Fibroblast of skin of scalp (primary cell): ENCODE measurements at regions not wholly inside any gene's neighbourhood (a gene's known extent, or its start where the extent isn't known, plus 50 kb on each side); places are given as distances from the start of the nearest gene placed in this dataset.
"Not testable (repeated sequence)": the region's sequence is repeated elsewhere in the genome, so short reads cannot be mapped to it uniquely, and the experiment has no call there.

Experiments used
- DNase-seq: peaks from one replicate; pipeline ENCODE4 v3.0.0-alpha.2; 2013

DNA sequence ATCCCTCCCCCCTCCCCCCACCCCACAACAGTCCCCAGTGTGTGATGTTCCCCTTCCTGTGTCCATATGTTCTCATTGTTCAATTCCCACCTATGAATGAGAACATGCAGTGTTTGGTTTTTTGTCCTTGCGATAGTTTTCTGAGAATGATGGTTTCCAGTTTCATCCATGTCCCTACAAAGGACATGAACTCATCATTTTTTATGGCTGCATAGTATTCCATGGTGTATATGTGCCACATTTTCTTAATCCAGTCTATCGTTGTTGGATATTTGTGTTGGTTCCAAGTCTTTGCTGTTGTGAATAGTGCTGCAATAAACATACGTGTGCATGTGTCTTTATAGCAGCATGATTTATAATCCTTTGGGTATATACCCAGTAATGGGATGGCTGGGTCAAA lies 263.4 kb upstream of the GAS1 start:
- DNase-seq: not testable (repeated sequence)

DNA sequence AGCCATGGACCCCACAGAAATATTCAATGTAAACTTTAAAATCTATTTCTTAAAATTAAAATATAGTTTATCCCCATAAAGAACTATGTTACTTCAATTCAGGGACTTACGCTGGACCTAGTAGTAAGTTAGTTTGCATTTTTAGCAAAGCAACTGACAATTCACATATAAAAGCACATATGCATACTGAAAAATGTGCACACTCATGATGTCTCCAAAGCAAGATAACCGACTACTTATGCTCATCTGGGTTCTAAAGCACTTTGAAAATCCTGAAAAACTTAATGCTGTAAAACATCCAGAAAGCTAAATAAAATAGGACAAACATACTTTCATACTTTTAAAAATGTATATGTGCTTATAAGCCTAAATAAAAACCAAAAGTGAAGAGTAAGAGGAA lies 264.4 kb upstream of the GAS1 start:
- no peak for DNase-seq

DNA sequence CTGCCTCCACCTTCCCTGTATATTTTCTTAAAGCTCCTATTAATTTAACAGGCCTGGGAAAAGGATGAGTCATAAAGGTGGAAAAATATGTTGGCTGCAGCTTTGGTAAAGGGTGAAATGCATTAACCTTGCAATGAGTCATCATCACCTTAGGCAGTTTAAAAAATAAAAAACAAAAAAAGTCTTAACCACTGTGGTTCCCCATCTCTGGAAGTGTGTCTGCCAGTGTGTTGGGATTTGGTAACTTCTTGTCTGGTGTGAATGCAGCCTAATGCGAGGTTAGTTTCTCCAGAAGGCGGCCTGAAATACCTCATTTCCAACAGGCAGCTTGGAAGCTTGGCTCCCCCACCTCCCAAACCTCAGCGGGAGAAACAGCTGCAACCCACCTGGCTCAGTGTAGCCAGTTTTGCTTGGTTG lies 265.3 kb upstream of the GAS1 start:
- no peak for DNase-seq

DNA sequence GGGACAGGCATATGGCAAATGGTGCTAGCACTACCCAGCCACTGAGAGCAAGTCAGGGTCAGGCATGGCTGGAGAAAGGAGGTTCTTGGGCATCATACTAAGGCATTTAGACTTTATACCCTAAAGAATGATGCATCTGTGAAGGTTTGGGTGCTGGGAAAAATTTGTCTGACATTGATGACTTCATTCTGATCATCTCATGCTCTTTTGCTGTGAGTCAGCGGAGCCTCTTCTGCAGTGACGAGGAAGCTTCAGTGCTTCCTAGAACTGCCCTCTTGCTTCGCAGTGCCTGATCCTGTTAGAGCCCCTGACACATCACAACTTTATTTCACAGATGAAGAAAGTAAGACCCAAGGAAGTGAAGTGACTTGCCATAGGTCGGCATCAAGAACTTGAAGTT lies 266.6 kb upstream of the GAS1 start:
- DNase-seq: peak; percentile 79

DNA sequence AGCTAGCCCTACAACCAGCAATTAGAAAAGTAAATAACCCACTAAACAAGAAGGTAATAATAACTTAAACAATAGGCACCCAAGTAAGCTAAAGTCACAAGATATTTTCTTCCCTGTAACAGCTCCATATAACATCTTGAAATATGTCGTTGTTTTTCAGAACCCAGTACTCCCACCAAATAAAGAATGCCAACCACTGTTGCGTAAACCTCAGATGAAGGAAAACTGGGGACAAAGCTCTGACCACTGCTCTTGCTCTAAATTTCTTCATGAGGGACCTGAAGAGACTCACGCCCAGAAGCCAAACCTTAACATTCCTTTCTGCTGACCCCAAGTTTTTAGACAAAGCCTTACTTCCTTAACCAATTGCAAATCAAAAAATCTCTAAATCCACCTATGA lies 267.7 kb upstream of the GAS1 start:
- DNase-seq: no peak

DNA sequence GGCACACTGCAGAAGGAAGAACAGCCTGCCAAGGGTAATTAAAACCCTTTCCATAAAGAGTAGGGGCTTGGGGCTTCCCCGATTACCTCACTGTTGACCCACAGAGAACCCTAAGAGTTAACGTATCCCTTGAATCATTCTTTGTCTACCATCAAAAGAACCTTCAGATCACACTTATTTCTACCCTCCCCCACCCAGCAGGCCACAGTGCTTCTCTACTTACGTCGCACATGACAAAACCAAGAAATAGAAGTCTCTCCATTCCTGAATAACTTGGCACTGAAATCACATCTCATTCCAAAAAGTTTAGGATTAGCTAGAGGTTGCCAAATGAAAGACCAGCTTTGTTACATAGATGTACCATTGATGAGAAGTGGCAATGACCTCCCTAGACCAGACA lies 268.7 kb upstream of the GAS1 start:
- no peak for DNase-seq

DNA sequence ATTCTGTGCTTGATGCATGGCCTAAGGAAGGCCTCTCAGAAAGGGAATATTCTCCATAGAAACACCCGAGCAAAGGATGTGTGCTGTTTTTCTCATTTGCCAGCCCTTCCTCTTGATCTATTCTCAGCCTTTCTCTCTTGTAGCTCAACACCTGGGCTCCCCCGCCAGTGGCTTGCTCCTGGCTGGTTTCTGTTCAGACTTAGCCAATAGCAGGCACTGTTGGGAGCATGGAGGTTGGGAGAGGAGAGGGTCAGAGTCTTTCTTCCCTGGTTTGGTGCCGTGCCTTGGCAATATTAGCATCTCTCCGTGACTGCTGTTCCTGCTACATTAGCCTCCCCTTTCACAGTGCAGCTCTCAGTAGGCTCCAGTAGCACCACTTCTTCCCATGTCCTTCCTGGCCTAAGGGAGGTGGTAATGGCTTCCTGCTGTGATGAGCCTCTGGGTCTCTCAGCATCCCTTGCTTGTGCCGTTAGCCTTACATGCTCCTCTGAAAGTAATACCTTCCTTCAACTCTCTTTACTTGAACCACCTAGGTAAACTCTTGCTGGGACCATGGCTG lies 269.7 kb upstream of the GAS1 start:
- no peak for DNase-seq

DNA sequence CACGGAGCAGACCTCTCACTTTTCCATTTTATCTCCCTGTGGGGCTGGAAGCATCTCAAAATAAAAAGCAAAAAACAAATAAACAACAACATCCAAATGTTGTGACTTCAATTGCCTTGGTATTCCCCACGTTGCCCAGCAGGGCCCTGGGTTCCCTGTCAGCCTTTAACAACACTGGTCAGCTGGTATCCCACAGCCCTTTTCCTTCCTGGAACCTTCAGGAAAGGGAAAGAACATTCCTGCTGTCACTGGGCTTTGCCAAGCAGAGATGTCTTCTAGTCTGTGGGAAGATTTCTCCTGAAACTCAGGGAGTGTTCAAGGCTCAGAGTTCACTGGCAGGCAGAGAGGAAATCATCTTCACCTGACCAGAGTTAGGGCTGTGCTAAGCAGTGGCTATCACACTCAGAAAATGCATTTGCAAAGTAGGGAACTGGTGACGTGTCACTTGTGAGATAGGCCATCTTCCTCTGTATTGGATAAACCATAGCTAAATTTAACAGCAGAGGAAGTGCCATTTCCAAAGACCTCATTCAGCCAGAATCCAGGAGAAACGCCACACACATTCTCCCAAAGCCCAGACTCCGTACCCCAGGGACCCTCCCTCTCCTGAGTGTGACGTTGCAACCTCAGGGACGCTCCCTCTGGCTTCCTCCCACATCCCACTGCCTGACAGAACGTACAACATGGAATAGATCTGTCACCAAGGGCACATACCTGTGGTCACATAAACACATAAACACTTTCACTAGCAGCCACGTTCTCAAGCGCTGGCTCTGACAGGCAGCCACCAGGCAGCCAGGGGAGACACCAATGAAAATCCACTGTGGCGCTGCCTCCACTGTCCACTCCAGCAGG lies 274.0 kb upstream of the DAPK1 start:
- DNase-seq: peak; percentile 76

DNA sequence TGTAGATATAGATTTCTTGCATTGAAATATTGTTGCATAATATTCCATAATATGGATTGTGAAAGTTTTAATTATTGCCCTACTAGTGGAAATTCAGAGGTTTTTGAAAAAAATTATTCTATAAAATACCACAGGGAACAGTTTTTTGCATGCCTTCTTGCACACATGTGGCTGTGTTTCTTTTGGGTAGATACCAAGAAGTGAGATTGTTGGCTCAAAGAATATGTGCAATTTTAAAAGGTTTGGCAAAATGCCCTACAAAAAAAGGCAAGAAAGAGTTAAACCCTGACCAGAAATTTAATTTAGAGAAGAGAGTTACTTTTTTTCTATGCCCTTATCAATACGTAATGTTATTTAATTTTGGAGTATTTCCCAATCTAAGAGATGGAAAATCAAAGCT lies 270.8 kb upstream of the DAPK1 start:
- DNase-seq: peak; percentile 63

DNA sequence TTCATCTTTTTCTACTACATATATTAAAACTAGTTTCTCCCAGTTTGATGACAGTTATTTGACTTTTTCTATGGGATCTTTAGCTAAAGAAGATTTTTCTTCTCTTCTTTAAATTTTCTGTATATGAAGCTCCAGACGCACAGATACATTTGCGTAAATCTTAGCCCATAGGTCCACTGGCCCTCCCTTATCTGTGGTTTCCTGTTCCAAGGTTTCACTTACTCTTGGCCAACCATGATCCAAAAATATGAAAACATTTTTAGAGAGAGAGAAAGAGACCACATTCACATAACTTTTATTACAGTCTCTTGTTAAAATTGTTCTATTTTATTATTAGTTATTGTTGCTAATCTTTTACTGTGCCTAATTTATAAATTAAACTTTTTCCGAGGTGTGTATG lies 270.2 kb upstream of the DAPK1 start:
- DNase-seq: no peak

DNA sequence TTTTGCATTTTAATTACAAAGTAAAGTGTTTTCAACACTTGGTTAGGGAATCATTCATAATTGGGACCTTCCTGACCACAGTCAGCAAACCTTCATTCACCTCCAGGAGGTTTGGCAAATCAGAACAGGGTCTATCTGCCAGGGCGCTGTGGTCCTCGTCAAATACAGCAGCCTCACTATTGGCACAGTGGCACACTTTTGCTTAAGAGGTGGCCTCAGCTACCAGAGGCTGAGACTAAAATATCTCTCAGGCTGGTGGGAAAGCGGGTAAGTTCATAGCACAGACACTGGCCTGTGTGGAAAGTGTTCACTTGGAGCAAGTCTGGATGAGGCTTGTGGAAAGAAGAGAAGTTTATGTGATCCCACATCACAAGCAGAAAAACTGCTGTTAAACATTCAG lies 268.6 kb upstream of the DAPK1 start:
- no peak for DNase-seq

DNA sequence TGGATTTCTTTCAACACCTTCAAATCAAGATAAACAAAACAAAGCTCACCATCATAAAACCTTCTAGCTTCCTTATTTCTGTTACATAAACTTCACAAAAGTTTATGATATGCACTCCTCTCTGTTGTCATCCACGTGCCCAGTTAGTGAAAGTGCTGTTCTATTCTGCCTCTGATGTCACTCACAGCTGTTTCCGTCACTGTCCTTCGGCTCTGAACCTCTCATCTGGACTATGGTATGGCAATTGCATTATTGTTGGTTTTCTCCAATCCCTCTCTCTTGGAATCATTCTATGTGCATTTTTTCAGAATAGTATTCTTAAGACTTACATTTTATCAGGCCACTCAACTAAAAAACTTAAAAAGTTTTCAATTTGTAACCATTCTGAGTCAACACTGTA lies 264.2 kb upstream of the DAPK1 start:
- no peak for DNase-seq

DNA sequence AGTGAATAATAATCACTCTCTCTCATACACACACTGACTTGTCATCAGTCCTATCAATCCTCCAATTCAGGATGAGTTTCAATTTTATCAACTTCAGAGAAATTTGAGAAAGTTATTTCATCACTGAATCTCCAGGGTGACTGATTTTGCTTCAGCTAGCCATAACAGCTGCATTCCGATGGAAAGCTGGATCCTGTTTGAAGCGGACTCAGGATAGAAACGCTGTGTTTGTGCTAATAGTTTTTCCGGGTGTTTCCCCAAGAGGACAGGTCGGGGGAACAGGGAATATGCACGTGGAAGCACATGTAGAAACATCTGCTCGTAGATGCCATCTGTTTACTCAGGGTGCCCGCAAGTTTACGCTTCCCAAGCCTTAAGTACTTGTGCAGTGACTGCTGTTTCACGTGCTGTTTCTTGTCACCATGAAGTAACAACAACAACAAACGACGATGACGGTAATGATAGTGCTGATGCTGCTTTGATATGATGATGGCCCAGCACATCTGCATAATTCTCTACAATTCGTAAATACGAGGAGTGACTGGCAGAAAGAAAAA lies 263.7 kb upstream of the DAPK1 start:
- peak; percentile 51 for DNase-seq

DNA sequence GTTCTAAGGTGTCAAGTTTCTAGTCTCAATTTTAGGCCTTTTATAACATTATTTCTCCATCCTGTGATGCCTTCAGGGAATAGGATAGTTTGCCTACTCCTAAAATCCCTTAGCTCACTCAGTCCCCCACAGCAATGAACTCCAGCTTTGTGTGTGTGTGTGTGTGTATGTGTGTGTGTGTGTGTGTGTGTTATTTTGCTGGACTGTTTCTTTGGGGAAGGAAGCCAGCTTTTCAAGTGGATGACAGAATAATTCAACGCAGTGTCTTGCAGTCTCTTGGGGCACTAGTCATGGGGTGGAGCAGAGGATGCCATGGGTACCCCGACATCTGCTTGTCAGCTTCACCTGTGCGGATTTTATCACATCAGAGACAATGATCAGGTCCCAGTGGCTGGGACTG lies 262.8 kb upstream of the DAPK1 start:
- no peak for DNase-seq

DNA sequence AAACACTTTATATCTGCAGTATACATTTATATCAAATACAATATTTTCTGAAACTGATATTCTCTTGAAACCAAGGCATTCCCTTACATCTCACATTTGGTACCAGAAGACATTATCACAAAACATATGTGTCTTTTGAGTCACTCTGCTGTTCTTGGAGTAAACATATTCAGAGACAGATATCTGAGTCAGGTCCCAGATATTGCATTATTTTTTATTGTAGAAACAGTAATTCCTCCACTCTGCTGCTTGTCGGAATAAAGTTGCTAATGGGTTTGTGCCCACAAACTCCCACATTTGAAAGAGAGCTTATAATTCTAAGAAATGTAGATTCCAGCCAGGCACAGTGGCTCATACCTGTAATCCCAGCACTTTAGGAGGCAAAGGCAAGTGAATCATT lies 261.1 kb upstream of the DAPK1 start:
- no peak for DNase-seq

DNA sequence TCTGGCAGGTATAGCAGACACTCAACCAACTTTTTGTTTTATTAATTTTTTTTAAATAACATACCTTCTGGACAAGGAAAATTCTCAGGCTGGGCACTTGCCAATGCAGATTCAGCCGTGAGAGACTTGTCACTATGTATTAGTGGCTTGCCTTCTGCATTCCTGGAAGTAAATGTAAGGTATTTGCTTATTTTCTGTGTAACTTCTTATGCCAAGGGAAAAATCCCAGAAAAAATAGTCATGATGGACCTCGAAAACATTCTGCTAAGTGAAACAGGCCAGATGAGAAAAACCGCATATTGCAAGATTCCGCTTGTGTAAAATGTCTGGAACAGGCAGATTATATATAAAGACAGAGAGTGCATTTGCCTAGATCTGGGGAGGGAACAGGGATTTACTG lies 260.3 kb upstream of the DAPK1 start:
- peak; percentile 71 for DNase-seq

DNA sequence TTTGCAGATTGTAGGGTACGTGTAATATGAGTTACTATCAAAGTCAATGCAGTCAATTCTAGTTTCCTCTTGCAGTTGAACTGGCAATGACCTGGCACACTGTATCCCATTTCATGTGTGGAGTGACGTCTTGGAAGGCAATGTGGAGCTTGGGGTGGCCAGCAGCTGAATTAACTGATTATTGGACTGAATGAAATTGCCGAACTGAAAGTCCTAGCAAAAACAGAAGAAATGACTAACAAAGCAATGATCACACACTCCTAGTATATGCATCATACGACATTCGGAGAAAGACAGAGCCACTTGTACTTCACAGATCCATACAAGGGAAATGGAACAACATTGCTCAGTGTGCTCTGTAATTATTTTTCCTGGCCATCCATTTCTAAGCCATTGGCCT lies 259.1 kb upstream of the DAPK1 start:
- no peak for DNase-seq

DNA sequence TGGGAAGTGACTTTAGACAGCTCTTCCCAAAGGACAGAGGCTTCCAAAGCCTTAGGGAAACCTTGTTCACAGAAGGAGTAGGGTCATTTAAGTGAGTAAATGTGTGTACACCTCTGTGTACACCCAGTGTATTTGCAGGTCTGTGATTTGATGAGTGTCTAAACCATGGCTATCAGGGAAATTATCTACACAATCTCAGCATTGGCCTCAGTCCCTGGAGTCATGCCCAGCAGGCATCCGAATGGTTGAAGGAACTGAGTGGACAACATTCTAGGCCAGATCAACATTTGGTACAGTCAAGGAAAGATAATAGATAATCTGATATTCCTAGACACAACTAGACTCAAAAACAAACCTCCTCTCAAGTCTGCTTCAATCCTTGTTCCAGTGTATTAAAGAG lies 258.4 kb upstream of the DAPK1 start:
- DNase-seq: no peak

DNA sequence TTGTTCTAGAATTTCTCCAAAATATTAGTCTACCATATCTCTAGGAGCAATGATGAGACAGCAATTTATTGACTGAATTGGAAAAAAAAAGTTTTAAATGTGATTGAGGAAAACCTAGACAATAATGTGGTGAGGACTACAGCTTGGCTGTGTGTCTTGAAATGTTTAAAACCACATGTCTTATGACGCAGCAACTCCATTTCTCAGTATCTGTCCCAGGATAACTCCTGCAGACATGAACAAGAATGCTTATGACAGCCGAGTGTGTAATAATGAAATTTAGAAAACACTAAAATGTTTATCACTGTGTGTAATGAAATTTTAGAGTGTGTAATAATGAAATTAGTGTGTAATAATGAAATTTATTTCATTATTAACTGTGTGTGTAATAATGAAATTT lies 254.1 kb upstream of the DAPK1 start:
- peak; percentile 47 for DNase-seq

DNA sequence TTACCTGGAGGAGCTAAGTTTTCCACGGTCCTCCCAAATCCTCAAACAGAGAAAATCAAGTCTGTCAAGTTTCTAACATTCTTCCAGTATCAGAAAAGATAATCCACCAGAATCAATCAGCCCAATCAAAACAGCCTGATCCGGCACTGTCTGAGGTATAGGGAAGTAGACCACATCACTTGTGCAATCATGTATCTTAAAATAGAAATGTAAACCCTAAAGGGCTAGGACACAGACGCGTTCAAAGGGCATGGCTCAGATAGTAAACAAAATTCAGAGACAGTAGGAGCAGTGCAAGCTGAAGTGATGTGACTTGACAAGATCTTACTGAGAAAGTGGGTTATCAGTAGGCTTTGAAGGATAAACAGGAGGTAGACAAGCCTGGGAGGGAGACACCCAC lies 252.4 kb upstream of the DAPK1 start:
- DNase-seq: no peak

DNA sequence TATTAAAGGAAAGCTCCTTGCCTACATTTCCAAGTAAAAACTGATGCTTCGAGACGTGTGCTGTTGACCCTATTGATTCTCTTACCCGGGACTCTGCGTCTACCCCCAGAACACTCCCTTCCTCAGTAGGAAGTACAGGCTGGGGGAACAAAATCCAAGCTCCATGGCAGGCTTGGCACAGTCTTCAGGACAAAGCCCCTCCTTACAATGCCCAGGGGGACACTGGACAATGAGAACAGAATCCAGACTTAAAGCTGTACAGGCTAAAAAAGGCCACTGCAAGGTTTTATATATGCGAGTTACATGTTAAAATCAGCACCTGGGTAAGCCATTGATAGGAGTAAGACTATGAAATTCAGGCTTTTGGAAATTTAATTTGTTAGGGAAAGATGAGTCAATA lies 250.6 kb upstream of the DAPK1 start:
- DNase-seq: no peak

DNA sequence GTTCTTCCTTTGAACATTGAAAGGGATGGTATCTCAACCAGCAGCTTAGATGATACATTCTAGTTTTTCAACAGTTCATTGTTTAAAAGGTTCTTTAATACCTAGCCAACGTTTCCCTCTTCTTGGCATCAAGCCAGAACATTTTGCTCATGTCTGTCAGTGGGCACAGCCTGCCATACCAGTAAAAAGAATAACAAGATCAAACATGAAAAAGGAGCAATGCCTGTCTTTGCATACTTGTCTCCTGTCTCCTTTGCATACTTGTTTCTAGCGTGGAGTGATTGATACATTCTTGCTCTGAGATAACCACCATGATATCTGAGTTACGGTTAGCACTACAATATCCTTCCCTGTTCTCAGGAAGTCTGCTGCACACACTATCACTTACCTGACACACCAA lies 248.6 kb upstream of the DAPK1 start:
- DNase-seq: no peak

DNA sequence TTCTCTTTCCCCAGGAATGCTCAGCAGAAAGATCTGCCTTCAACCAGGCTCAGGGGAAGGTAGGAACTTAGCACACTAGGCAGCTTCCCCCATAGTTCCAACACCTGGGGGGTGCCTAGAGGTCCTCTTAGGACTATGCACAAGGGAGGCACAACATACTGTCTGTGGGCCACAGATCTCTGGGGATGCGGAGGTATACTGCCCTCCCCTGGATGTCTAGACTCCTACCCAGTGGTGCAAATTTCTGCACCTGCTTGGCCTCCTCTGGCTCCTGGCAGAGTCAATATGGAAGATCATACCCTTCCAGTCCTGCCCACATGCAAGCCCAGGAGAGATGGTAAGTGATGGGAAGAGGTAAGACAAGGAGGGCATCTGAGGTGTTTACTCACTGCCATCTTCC lies 247.5 kb upstream of the DAPK1 start:
- DNase-seq: no peak

DNA sequence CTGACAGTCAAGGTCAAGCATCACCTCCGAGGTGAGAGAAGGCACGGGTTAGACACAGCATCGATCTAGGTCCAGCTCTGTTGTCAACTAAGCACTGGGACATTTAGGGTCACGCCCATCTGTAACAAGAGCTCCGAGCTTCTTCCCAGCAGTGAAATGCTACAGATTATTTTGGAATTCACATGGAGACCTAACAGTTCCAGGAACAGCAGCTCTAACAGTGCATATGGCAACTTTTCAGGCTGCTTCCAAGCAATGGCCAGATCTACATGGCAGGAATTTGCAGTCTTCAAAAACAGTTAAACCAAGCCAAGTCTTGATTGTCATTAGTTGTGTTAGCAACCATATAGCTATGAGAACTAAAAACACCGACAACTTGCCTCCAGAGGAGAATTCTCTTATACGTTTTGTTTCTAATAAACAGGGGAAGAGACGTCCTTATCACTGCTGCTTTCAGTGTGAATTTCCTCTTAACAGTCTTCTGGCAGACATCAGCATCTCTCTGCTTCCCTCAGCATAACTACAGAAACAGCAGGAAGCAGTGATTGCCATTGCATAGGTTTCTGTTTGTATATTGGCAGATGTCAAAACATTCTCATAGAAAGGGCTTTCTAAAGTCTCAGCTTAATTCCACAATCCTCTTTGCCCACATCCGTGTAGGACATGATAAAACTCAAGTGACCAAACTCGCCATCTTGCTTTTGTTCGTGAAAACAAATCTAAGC lies 242.1 kb upstream of the DAPK1 start:
- peak; percentile 65 for DNase-seq
